H4 (cell line): ENCODE measurements at regions not wholly inside any gene's neighbourhood (a gene's known extent, or its start where the extent isn't known, plus 50 kb on each side); places are given as distances from the start of the nearest gene placed in this dataset.
"Not testable (repeated sequence)": the region's sequence is repeated elsewhere in the genome, so short reads cannot be mapped to it uniquely, and the experiment has no call there.

Experiments used
- DNase-seq: peaks from one replicate; pipeline ENCODE4 v3.0.0-alpha.2; 2015; ENCODE audit warnings: low spot score

DNA sequence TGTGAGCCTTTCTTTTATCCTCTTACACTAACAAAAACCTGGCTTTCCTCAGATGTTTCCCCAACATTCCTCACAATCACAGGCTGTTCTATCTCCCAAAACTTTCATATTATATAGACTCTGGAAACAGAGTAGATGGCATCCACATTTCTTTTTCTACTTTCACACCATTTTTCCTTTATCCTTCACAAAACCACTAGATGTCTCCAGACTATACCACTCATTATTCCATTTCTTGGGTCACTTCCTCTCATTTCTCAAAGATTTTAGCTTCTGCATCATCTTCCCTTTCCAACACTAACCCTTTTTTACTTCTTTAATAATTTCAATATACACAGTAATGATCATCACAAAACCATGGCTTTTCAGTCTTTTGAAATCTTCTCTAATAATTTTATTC, 286.0 kb upstream of the DEPDC1 start:
- no peak for DNase-seq

DNA sequence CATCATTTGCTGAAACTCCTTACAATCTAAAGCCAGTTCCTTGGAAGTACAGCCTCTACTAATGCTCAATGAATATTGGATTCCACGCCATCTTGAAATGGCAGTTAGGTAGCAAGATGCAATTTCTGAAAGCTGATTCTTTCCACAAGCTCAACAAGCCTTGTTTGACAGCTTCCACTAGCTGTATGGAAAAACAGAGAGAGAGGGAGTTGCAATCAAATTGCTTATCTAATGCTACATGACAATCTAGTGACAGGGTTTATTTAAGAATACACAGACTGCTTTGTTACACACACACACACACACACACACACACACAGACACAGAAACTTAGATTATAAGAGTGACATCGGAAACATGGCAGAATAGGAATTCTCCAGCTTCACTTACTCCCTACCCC, 288.4 kb upstream of the DEPDC1 start:
- no peak for DNase-seq

DNA sequence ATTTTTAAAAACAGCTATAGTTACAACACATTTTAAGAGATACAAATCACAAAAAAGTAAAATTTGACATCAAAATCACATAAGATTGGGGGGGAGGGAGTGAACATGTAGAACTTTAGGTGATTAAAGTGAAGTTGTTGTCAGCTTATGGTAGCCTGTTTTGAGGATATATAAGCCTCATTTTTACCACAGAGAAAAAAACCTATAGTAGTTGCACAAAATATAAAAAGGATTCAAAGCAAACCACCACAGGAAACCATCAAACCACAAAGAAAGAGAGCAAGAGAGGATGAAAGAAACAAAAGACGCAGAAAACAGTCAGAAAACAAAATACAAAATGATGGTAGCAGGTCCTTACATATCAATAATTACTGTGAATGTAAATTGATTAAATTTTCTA, 291.9 kb upstream of the DEPDC1 start:
- DNase-seq: no peak

DNA sequence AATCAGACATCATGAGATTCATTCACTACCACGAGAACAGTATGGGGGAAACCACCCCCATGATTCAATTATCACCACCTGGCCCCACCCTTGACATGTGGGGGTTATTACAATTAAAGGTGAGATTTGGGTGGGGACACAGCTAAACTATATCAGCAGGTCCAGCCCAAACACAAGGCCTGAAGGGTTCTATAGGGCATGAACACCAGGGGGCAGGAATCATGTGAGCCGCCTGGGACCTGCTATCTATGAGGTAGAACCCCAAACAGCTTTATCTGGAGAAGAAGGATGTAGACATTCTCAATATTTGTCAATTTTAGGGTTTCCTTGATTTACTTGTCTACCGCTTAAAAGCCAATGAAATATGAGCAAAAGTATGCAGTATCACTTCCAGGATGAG, 294.9 kb upstream of the DEPDC1 start:
- DNase-seq: no peak

DNA sequence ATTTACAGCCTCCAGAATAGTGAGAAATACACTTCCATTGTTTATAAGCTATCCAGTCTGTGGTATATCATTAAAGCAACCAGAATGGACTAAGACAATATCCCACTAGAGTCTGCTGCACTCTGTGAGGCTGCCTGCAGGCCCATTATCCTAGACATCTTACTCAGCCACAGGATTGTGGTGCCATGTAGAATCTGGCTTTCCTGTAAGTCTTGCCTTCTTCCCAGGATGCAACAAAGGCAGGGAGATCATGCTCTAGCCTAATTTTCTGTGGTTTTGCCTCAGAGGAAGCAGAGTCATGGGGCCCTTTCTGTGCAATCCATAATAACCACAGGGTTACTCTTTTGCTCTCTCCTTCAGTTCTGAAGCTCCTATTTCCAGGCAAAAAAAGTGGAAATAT, 299.1 kb upstream of the DEPDC1 start:
- DNase-seq: peak; percentile 87

DNA sequence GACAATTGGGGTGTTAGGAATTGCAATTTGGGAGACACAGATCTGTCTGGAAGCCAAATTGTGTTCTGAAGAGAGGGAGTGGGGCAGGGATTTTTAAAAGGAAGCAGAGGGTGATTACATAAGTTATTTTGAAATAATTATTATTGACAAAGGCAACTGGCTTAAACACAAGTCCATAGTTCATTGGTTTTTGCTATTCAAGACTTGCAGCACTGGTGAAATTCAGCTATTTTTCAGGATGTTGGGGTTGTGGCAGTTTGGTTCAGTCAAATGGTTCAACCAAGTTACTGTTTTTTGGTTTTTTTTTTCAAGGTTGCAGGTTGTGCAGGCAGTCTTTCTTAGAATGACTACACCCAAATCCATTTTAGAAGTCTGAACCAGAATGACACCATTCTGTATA, 300.0 kb upstream of the DEPDC1 start:
- DNase-seq: no peak

DNA sequence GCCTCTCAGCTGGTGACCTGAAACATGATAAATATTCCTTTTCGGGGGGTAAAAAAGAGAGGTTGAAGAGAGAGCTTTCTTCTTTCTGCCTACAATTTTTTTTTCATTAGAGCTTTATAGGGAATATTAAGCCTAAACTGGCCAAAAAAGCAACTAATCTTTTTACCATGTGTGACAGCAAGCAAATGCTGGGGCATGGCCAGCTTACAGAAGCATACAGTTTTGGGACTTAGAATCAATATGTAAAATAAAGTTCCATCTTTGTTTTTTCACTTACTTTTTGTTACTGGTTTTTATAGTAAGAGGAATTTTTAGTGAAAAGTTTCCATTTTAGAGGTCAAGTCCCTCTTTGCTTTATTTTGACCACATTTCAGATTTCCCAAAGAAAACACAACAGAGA, 301.2 kb upstream of the DEPDC1 start:
- DNase-seq: no peak

DNA sequence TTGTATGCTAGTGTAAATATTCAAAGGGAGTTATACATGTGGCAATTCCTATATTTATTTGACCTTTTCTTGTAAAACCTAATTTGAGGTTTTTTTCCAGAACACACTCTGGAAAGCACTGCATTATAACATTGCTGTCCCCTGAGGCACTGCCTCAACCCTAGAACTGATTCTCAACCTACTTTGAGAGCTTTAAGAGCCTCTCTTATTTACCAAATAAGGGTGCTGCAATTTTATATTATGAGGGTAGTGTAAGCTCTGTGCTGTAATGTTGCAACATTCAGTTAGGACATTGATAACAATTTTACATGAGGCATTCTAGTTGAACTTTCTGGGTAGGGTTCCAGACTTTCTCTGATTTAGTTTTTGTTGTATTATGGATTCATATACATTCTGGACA, 302.2 kb upstream of the DEPDC1 start:
- DNase-seq: peak; percentile 81

DNA sequence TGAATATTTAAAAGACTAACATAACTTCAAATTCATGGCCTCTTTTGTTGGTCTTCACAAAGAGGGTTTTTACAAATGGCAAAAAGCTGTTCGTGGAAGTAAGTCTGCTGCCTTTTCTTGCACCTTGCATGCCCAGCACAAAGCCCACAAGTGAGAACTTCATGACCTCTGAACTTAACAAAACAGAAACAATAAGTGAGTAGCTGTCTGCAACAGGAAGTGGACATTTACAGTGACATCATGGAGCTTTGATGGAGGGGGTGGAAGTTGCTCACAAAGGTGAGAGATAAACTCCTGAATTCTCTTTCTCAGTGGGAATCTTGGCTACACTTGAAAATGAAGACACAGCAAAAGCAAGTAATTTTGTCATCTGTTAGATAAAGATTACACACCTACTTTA, 303.3 kb upstream of the DEPDC1 start:
- DNase-seq: peak; percentile 31

DNA sequence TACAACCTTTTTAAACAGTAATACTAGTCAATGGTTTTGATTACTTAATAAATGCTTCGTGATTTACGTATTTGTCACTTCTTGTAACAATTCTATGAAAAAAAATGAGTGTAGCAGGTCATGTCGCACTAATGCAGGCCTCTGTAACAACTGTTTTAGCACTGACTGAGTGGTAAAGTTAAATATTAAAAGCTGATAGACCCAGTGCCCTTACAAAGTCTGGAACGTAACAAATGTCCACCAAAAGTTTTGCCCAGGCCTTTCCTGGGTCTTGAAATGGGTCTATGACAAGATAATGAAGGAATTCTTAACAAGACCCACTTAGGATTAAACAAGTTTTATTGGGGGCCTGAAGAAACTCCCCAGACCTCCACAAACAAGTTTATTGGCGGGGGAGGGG, 304.6 kb upstream of the DEPDC1 start:
- DNase-seq: no peak

DNA sequence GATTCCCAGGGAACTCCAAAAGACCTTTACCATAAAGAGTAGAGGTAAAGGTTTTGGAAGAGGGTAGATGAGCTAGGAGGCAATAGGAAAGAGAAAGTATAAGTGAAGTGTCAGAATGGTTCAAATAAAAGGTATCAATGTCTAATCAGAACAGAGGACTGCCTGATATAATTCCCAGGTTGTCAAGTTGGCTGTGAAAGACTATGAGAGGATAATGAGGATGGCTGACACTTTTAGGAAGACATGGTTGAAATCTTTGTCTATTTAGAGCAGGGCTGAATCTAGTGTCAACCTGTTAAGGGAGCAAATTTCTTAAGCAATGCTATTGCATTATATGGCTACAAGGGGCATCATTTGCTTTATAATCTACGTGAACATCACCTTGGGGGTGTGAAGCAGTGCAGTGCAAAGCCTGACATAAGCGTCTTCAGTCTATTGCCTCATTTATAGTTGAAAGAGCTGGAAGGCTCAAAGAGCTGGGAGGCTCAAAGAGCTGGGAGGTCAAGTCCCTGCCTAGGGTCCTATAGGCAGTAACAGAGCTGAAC, 308.3 kb upstream of the DEPDC1 start:
- DNase-seq: no peak

DNA sequence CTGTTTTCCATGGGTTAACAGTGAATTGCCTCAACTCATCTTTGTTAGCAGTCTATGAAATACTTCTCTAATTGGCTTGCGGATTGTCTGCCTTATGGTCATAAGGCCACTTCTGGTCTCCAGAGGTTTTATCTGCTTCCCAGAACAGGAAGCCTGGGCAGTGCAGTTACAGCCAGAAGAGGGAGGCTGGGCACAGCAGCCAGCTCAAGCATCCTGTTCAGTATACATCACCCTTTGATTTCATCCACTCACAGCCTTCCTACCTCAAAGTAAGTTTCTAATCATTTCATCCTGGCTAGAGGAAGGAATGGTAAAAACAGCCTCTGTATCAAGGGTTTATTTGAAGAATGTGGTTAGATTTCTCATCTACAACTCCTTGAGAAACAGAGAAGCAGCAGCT, 311.5 kb upstream of the DEPDC1 start:
- peak; percentile 80 for DNase-seq

DNA sequence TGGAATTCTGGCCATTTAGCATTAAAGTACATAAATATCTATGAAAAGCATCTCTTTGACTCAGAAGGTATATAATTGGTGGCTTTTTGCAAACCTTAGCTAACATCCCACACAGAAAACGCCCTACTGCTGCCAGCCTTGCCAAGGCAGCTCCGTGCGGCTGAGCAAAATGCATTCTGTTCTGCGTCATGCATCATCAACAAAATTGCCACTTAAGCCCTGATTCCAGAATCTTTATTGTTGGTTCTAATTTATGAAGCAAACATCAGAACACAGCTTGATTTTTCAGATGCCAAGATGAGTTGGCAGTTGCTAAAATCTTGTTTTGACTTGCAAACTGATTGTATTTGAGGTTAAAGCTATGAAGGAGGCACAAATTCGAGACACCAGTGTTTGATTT, 314.9 kb upstream of the DEPDC1 start:
- no peak for DNase-seq

DNA sequence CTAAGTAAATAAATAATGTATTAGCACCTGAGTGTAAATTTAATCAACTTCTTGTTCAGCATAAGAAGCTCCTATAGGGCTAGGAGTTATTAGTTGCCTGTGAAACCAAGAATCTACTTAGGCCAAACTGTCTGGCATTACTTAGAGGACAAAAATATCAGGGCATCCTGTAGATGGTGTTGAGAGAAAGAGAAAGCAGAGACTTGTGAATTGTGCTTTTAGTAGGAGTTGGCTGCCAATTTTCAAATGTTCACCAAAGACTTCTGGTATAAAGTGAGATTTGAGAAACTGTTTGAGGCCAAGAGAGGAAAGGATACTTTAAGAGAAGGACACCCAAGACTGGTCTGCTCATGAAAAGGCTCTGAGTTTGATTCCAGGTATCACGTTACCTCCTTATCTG, 315.5 kb upstream of the DEPDC1 start:
- DNase-seq: no peak

DNA sequence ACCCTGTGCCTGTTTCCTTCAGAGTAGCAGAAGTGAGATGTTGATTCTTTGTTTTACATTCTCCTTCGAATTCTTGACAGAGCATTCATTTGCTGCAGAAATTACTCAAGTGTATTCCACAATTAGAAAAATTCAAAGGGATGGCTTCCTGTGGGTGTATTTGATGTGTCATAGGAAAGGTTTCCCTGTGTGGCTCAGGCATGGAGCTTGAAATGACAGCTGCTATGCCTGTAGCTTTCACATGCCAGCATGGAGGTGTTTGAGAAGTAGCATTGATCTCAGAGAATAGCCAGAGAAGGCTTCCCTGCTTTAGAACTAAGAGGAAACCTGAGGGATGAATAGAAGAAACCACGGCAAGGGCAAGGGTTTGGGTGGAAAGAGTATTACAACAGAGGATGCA, 317.2 kb upstream of the DEPDC1 start:
- DNase-seq: no peak

DNA sequence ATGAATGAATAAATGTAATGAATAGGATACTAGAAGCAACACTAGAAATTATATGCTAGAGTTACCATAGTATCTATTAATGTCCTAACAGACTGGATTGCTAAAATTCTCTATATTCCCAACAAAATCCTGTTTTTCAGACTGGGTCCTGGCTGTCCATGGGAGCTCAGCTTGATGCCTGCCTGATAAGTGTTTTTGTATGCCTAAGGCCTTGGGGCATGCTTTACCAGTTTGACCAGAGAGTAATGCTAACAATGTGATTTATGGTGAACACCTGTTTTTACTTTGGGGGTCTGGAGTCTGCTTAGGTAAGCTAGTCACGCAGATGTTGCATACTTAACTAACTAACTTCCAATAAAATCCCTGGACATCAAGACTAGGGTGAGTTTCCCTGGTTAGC, 318.8 kb upstream of the DEPDC1 start:
- no peak for DNase-seq

DNA sequence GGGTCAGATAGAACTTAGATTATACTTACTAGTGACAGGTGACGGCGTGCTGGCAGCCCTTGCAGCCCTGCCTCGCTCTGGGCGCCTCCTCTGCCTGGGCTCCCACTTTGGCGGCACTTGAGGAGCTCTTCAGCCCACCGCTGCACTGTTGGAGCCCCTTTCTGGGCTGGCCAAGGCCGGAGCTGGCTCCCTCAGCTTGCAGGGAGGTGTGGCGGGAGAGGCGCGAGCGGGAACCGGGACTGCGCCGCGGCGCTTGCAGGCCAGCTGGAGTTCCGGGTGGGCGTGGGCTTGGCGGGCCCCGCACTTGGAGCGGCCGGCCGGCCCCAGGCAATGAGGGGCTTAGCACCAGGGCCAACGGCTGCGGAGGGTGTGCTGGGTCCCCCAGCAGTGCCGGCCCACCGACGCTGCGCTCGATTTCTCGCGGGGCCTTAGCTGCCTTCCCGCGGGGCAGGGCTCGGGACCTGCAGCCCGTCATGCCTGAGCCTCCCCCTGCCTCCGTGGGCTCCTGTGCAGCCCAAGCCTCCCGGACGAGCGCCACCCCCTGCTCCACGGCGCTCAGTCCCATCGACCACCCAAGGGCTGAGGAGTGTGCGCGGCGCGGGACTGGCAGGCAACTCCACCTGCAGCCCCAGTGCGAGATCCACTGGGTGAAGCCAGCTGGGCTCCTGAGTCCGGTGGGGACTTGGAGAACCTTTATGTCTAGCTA, 320.8 kb upstream of the DEPDC1 start:
- not testable (repeated sequence) for DNase-seq

DNA sequence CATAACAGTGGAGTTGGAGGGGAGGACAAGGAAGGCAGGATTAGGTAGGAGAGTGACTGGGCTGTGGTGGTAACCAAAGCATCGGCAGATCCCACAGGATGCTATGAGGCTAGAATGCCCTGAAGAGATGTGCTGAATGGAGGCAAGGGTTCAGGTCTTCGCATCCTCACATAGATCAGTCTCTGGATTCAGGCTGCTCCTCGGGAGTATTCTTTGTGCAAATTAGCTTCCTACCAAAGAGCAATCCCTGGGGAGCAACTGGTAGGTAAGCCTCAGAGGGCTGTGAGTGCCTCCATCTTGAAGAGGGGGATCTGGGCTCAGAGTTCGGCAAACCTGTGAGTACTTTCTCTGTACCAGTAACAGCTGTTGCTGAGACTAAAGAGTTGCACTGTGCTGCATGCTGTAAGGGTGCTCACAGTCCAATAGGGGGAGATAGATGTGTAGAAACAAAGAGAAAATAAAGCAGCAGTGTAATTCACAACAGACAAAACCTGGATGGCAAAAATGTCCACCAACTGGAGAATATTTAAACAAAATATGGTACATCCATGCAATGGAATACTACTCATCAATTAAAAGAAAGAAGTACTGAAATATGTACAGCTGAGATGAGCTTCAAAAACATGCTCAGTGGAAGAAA, 322.4 kb upstream of the DEPDC1 start:
- peak; percentile 54 for DNase-seq

DNA sequence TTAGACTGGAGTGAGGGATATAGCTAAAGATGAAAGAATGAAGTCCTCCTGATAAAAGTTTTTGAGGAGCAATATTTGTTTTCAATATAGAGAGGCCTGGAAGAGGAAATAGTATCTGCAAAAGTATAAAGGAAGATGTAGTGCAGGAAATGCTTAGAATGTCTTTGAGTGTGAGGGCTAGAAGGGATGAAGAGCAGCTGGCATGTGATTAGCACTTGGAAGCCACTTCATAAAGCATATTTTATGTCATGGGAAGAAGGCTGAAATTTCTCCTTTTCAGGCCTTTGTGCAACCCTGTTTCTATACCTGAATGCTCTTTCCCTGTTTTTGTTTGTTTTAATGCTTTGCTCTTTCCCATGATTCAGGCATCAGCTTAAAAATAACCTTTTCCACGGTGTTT, 323.3 kb upstream of the DEPDC1 start:
- DNase-seq: no peak

DNA sequence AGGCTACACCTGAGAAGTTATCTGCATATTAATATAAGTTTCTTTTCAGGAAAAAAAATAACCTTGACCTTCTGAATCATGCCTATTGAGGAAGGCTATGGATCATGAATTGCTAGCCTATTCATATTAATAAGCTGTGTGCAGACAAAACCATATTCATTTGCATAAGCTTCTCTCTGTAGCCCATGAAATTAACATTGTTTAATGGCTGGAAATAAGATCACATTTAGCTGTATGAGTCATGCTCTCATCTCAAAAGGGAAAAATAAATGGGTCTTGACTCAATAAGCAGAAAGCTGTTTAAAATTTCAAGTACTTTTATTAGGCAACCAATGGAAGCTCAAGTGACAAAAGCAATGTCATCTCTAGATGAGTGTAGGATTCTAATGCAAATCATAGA, 330.0 kb upstream of the DEPDC1 start:
- DNase-seq: no peak

DNA sequence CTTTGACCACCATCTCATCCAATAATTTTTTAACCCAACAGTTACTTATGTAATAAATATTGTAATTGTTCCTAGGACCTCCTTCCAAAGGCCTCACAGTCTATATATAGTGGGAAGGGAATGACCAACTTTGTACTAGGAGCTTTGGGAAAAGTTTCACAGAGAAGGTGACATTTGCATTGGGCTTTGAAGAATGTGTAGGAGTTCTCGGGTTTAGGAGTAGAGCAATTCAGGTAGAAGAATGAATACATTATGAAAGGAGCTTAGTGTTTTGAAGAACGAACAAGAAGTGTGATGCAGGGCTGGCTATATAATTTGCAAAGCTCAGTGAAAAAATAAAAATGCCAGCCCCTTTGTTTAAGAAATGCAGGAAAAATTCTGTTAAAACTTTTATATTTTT, 330.4 kb upstream of the DEPDC1 start:
- DNase-seq: no peak

DNA sequence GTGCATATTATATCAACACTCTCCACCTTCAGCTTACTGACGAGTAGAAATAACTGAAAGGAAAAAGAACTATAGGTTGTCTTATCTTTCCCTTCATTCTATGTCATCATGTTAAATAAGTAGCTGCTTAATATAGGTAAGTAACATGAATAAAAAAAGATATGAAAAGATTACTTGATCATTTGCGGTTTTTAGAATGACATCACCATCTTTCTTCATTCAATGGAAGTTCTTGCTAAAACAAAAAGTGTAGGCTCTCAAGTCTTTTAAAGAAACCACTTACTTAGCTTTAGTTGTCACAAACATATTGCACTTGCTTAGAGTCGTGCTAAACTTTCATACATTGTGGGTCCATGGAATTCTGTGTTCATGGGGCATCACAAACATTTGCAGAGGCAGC, 331.1 kb upstream of the DEPDC1 start:
- DNase-seq: no peak

DNA sequence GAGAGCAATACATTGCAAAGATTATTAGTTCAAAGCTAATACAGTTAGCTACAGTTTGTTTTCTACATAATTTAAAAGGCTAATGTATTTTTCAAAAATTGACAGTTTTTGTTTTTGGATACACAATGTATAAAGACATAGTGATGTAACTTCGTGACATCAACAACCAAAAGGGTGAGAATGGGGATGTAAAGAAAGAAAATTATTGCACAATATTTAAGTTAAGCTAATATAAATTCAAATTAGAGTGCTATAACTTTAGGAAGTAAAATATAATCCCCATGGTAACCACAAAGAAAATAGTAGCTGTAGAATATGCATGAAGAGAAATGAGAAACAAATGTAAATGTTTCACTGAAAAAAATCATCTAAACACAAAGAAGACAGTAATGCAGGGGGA, 334.4 kb upstream of the DEPDC1 start:
- no peak for DNase-seq

DNA sequence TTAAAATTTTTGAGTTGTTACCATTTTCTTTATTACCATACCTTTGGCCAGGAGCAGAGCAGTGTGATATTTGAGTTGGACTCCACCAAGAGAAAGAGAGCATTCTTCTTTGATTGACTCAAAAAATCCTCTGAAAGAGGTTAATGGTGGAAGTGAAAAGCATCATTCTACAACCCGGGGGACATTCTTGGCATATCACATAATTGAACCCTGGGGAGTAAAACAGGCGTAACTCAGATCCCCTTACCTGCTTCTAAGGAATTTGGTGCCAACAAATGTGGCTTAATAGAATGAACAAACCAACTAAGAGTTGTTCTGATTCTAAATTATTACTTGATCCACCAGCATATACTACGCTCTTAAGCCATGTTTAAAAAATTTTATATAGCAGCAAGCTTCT, 351.1 kb upstream of the DEPDC1 start:
- no peak for DNase-seq
